HCT116 (cell line): ENCODE measurements at regions not wholly inside any gene's neighbourhood (a gene's known extent, or its start where the extent isn't known, plus 50 kb on each side); places are given as distances from the start of the nearest gene placed in this dataset.

ENCODE experiments used
- ATAC-seq: fragments of 200-7000 bp; cut with Tn5 transposase; 2 replicates; pipeline ENCODE4 v1.9.1; 2020; ENCODE audit warnings: mild to moderate bottlenecking, moderate library complexity
- BruUV-seq: library from RNA; stranded (reverse); fragments of 400-500 nt; replicated peaks from 2 replicates; lab custom pipeline; 2021; lab: Mats Ljungman, UMichigan
- CTCF ChIA-PET: fragments of 300-600 bp; sonication (Branson Sonifier 250); formaldehyde crosslinking; loops from one replicate; lab custom pipeline; 2021; ENCODE audit warnings: antibody characterized with exemption; lab: Charles Lee
- POLR2A ChIA-PET: fragments of 300-600, 350-600 bp; sonication (Branson Sonifier 250); formaldehyde crosslinking; loops from one replicate; lab custom pipeline; 2021; ENCODE audit warnings: antibody characterized with exemption; lab: Charles Lee
- RAD21 ChIA-PET, 2 experiments: fragments of 300-600 bp; sonication (Branson Sonifier 250); formaldehyde crosslinking; loops; one replicate each; lab custom pipeline; 2023; ENCODE audit warnings: low total read pairs in 2 of 2; ENCODE audit not compliant: uncharacterized antibody in 2 of 2, unreplicated experiment in 2 of 2, low non-redundant PET in 1 of 2; lab: Charles Lee
- DNase-seq: peaks from one replicate; pipeline ENCODE4 v3.0.0-alpha.2; 2010; ENCODE audit warnings: low read depth, low spot score
- H2AFZ ChIP-seq: fragments of 200-600 bp; shearing (Covaris generic), sonication (generic); 2 replicates; pipeline ENCODE4 v1.6.1; 2017; ENCODE audit warnings: low read depth, mixed run types, mixed read lengths, antibody characterized with exemption, low read length; ENCODE audit not compliant: poor library complexity, severe bottlenecking
- H3K27ac ChIP-seq: 2 replicates; pipeline ENCODE4 v1.5.1; 2012; ENCODE audit warnings: low read depth, low read length
- H3K27me3 ChIP-seq: fragments of 200-600 bp; sonication (generic); 2 replicates; pipeline ENCODE4 v1.6.1; 2016; ENCODE audit warnings: mixed run types, low read length, mixed read lengths; ENCODE audit not compliant: insufficient read depth
- H3K36me3 ChIP-seq, 2 experiments: fragments of 200-500 bp in 1 of 2; fragments of 200-600 bp in 1 of 2; sonication (Bioruptor generic) in 1 of 2; sonication (generic) in 1 of 2; 2 replicates each; pipeline versions ENCODE4 v1.5.1 to v1.6.1; 2014 to 2016; ENCODE audit warnings: low read length in 2 of 2, inconsistent platforms in 1 of 2, mixed read lengths in 1 of 2, mixed run types in 1 of 2; ENCODE audit not compliant: insufficient read depth in 2 of 2, control insufficient read depth in 1 of 2
- H3K4me1 ChIP-seq, 2 experiments: fragments of 200-600 bp in 1 of 2; sonication (generic) in 1 of 2; 2 replicates each; pipeline versions ENCODE4 v1.5.1 to v1.6.1; 2012 to 2017; ENCODE audit warnings: low read length in 2 of 2, inconsistent platforms in 1 of 2, mild to moderate bottlenecking in 1 of 2, mixed read lengths in 1 of 2, mixed run types in 1 of 2, moderate library complexity in 1 of 2; ENCODE audit not compliant: insufficient read depth in 2 of 2, control insufficient read depth in 1 of 2
- H3K4me2 ChIP-seq: fragments of 200-600 bp; sonication (generic); 2 replicates; pipeline ENCODE4 v1.6.1; 2017; ENCODE audit warnings: mixed run types, low read length, mixed read lengths
- H3K4me3 ChIP-seq, 2 experiments: fragments of 200-600 bp in 1 of 2; sonication (generic) in 1 of 2; replicated peaks in 1 of 2; 2 replicates each; pipeline ENCODE4 v1.5.1; 2011 to 2016; ENCODE audit warnings: low read length in 2 of 2, control low read depth in 1 of 2, low read depth in 1 of 2, mild to moderate bottlenecking in 1 of 2, mixed read lengths in 1 of 2, mixed run types in 1 of 2
- H3K79me2 ChIP-seq: fragments of 200-600 bp; sonication (generic); 2 replicates; pipeline ENCODE4 v1.6.1; 2017; ENCODE audit warnings: mild to moderate bottlenecking, mixed run types, low read length, moderate library complexity, mixed read lengths; ENCODE audit not compliant: insufficient read depth
- H3K9ac ChIP-seq: fragments of 200-600 bp; sonication (generic); 2 replicates; pipeline ENCODE4 v1.6.1; 2016; ENCODE audit warnings: low read length, mixed read lengths
- H3K9me2 ChIP-seq: fragments of 200-600 bp; sonication (generic), shearing (Covaris generic); 2 replicates; pipeline ENCODE4 v1.6.1; 2017; ENCODE audit warnings: mixed run types, mild to moderate bottlenecking, moderate library complexity; ENCODE audit not compliant: insufficient read depth
- H3K9me3 ChIP-seq, 2 experiments: fragments of 200-500 bp in 1 of 2; fragments of 200-600 bp in 1 of 2; sonication (Bioruptor generic) in 1 of 2; sonication (generic) in 1 of 2; 2 replicates each; pipeline ENCODE4 v1.6.1; 2014 to 2017; ENCODE audit warnings: low read length in 2 of 2, mixed read lengths in 2 of 2, inconsistent platforms in 1 of 2, low read depth in 1 of 2, mild to moderate bottlenecking in 1 of 2, mixed run types in 1 of 2, moderate library complexity in 1 of 2; ENCODE audit not compliant: control insufficient read depth in 1 of 2, insufficient read depth in 1 of 2
- H4K20me1 ChIP-seq: fragments of 200-600 bp; sonication (generic), shearing (Covaris generic); 2 replicates; pipeline ENCODE4 v1.6.1; 2017; ENCODE audit warnings: mixed run types, mild to moderate bottlenecking, moderate library complexity; ENCODE audit not compliant: insufficient read depth
- CBX3 ChIP-seq: IDR thresholded peaks from 2 replicates; pipeline ENCODE4 v1.6.1; 2012; ENCODE audit warnings: low read depth
- CEBPB ChIP-seq: IDR thresholded peaks from 2 replicates; pipeline ENCODE4 v1.6.1; 2012; ENCODE audit warnings: low read depth
- EGR1 ChIP-seq: IDR thresholded peaks from 2 replicates; pipeline ENCODE4 v1.6.1; 2012; ENCODE audit warnings: low read depth
- ELF1 ChIP-seq: IDR thresholded peaks from 2 replicates; pipeline ENCODE4 v1.6.1; 2012; ENCODE audit warnings: low read depth, borderline replicate concordance
- EZH2phosphoT487 ChIP-seq: fragments of 200-600 bp; IDR thresholded peaks from 2 replicates; pipeline ENCODE4 v1.6.1; 2018; ENCODE audit warnings: antibody characterized with exemption, borderline replicate concordance
- FOSL1 ChIP-seq: IDR thresholded peaks from 2 replicates; pipeline ENCODE4 v1.6.1; 2012; ENCODE audit warnings: low read depth
- POLR2AphosphoS5 ChIP-seq: IDR thresholded peaks from 2 replicates; pipeline ENCODE4 v1.6.1; 2011; ENCODE audit warnings: mild to moderate bottlenecking, low read depth, low read length, moderate library complexity
- RAD21 ChIP-seq: IDR thresholded peaks from 2 replicates; pipeline ENCODE4 v1.6.1; 2012; ENCODE audit warnings: low read depth, mild to moderate bottlenecking
- SIN3A ChIP-seq: IDR thresholded peaks from 2 replicates; pipeline ENCODE4 v1.6.1; 2012; ENCODE audit warnings: low read depth
- SP1 ChIP-seq: IDR thresholded peaks from 2 replicates; pipeline ENCODE4 v1.6.1; 2012; ENCODE audit warnings: low read depth
- SRF ChIP-seq: IDR thresholded peaks from 2 replicates; pipeline ENCODE4 v1.6.1; 2012; ENCODE audit warnings: low read depth
- YY1 ChIP-seq: IDR thresholded peaks from 2 replicates; pipeline ENCODE4 v1.6.1; 2011; ENCODE audit warnings: low read length, low read depth, moderate library complexity, mild to moderate bottlenecking; ENCODE audit not compliant: insufficient replicate concordance; ENCODE audit errors: extremely low read depth
- ZFX ChIP-seq: fragments of 450-650 bp; IDR thresholded peaks from 2 replicates; pipeline ENCODE4 v1.6.1; 2017
- ZNF274 ChIP-seq: fragments of 200-500 bp; sonication (Bioruptor generic); IDR thresholded peaks from 2 replicates; pipeline ENCODE4 v1.6.1; 2014; ENCODE audit warnings: mild to moderate bottlenecking, low read depth, low read length, inconsistent platforms
- intact Hi-C: fragments of 100-400 bp; cut with micrococcal nuclease; formaldehyde crosslinking; loops from 2 replicates; pipeline ENCODE4 v1.10.0; 2022
- TF ChIP-seq, protein P1 (sequence below), 3 experiments: fragments of 200-600 bp in 1 of 3; sonication (generic) in 1 of 3; IDR thresholded peaks in 2 of 3; conservative IDR thresholded peaks in 1 of 3; 2 replicates each; pipeline ENCODE4 v1.5.1; 2012 to 2017; ENCODE audit warnings: low read depth in 2 of 3, low read length in 2 of 3, antibody characterized with exemption in 1 of 3, borderline replicate concordance in 1 of 3, control low read depth in 1 of 3, mild to moderate bottlenecking in 1 of 3, mixed read lengths in 1 of 3, mixed run types in 1 of 3, moderate library complexity in 1 of 3; ENCODE audit not compliant: insufficient read depth in 1 of 3
- TF ChIP-seq, protein P2 (sequence below): IDR thresholded peaks from 2 replicates; pipeline ENCODE4 v1.6.1; 2012
- TF ChIP-seq, protein P3 (sequence below): IDR thresholded peaks from 2 replicates; pipeline ENCODE4 v1.6.1; 2011; ENCODE audit warnings: mild to moderate bottlenecking, low read length, moderate library complexity; ENCODE audit not compliant: insufficient replicate concordance; ENCODE audit errors: extremely low read depth
- TF ChIP-seq, protein P4 (sequence below): IDR thresholded peaks from 2 replicates; pipeline ENCODE4 v1.6.1; 2012

DNA sequence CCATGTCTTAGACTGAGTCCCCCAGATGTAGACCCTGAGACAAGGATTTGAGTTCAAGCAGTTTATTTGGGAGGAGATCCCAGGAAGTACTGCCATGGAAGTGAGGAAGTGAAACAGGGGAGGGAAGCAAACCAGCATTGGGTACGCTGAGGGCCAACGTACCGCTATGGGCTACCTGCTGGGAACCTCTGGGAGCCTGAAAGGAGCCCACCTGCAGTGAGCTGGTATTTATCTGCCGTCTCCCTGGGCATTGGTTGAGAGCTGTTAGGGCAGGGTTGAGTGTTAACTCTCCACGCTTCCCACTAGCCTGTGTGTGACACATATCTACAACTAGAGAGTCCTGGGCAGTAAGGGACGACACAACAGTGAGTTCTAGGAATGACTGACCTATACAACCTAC lies 131.6 kb upstream of the SLC24A2 start:
- Histone ChIP-seq H3K36me3 (no peaks in the 10 kb centered on the region), H3K9me2 (no peaks in the 10 kb centered on the region), H3K27ac (no peak overlapping the region), H2AFZ (no peak overlapping the region), H3K4me2 (no peak overlapping the region), H3K9ac (no peak overlapping the region), H3K27me3 (peaks cover 4% of the 10 kb centered on the region), H3K4me3 (no peak overlapping the region), H3K4me1 (no peaks in the 10 kb centered on the region), H3K9me3 (no peaks in the 10 kb centered on the region), H4K20me1 (no peaks in the 10 kb centered on the region), H3K79me2 (no peaks in the 10 kb centered on the region)
- ChIA-PET CTCF (no interaction called here), POLR2A (no interaction called here), RAD21 (no interaction called here)
- no TSS peak for BruUV-seq
- no peak for TF ChIP-seq POLR2AphosphoS5
- TF ChIP-seq, protein P1, sequence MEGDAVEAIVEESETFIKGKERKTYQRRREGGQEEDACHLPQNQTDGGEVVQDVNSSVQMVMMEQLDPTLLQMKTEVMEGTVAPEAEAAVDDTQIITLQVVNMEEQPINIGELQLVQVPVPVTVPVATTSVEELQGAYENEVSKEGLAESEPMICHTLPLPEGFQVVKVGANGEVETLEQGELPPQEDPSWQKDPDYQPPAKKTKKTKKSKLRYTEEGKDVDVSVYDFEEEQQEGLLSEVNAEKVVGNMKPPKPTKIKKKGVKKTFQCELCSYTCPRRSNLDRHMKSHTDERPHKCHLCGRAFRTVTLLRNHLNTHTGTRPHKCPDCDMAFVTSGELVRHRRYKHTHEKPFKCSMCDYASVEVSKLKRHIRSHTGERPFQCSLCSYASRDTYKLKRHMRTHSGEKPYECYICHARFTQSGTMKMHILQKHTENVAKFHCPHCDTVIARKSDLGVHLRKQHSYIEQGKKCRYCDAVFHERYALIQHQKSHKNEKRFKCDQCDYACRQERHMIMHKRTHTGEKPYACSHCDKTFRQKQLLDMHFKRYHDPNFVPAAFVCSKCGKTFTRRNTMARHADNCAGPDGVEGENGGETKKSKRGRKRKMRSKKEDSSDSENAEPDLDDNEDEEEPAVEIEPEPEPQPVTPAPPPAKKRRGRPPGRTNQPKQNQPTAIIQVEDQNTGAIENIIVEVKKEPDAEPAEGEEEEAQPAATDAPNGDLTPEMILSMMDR (IDR thresholded peaks at IDR 0.05 in 2 of 3, conservative IDR thresholded peaks at IDR 0.05 in 1 of 3; ENCODE audit: borderline replicate concordance in 1 of 3, insufficient read depth in 1 of 3, low read depth in 2 of 3, low read length in 2 of 3) = no peak
- TF ChIP-seq EGR1 = no peak
- no peak for TF ChIP-seq SRF
- TF ChIP-seq, protein P2, sequence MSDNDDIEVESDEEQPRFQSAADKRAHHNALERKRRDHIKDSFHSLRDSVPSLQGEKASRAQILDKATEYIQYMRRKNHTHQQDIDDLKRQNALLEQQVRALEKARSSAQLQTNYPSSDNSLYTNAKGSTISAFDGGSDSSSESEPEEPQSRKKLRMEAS = no peak
- no peak for TF ChIP-seq EZH2phosphoT487
- no peak for TF ChIP-seq CBX3
- TF ChIP-seq FOSL1 = no peak
- TF ChIP-seq RAD21 = no peak
- TF ChIP-seq ZNF274 = no peak
- TF ChIP-seq, protein P3, sequence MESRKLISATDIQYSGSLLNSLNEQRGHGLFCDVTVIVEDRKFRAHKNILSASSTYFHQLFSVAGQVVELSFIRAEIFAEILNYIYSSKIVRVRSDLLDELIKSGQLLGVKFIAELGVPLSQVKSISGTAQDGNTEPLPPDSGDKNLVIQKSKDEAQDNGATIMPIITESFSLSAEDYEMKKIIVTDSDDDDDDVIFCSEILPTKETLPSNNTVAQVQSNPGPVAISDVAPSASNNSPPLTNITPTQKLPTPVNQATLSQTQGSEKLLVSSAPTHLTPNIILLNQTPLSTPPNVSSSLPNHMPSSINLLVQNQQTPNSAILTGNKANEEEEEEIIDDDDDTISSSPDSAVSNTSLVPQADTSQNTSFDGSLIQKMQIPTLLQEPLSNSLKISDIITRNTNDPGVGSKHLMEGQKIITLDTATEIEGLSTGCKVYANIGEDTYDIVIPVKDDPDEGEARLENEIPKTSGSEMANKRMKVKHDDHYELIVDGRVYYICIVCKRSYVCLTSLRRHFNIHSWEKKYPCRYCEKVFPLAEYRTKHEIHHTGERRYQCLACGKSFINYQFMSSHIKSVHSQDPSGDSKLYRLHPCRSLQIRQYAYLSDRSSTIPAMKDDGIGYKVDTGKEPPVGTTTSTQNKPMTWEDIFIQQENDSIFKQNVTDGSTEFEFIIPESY = no peak
- no peak for TF ChIP-seq ZFX
- TF ChIP-seq, protein P4, sequence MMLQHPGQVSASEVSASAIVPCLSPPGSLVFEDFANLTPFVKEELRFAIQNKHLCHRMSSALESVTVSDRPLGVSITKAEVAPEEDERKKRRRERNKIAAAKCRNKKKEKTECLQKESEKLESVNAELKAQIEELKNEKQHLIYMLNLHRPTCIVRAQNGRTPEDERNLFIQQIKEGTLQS = no peak
- TF ChIP-seq SP1 = no peak
- no peak for TF ChIP-seq ELF1
- no peak for TF ChIP-seq SIN3A
- TF ChIP-seq CEBPB = no peak
- TF ChIP-seq YY1 = no peak
- ATAC-seq = no peak
- intact Hi-C loops = no loop called here
- no peak for DNase-seq
